CD14-positive monocyte (primary cell): ENCODE measurements at regions not wholly inside any gene's neighbourhood (a gene's known extent, or its start where the extent isn't known, plus 50 kb on each side); places are given as distances from the start of the nearest gene placed in this dataset.

Experiments
- DNase-seq, 3 donors: peaks; one replicate each; pipeline ENCODE4 v3.0.0-alpha.2; 2011 to 2022
- H2AFZ ChIP-seq: 2 replicates; pipeline ENCODE4 v1.6.0; 2012; ENCODE audit warnings: mild to moderate bottlenecking, low read depth, low read length, inconsistent platforms; ENCODE audit not compliant: insufficient read depth, poor library complexity, severe bottlenecking
- H3K27ac ChIP-seq, 2 donors: 1 replicate in 1 of 2; 2 replicates in 1 of 2; pipeline ENCODE4 v1.5.1; 2012 to 2013; ENCODE audit warnings: low read length in 2 of 2, control low read depth in 1 of 2, inconsistent platforms in 1 of 2, low read depth in 1 of 2, mild to moderate bottlenecking in 1 of 2
- H3K27me3 ChIP-seq, 2 donors: one replicate each; pipeline versions ENCODE4 v1.6.0 to v1.6.1; 2011 to 2013; ENCODE audit warnings: low read length in 2 of 2; ENCODE audit not compliant: control insufficient read depth in 2 of 2, insufficient read depth in 2 of 2
- H3K36me3 ChIP-seq, 2 donors: replicated peaks in 1 of 2; 1 replicate in 1 of 2; 2 replicates in 1 of 2; pipeline versions ENCODE4 v1.5.1 to v1.6.1; 2012 to 2013; ENCODE audit warnings: low read length in 2 of 2, control low read depth in 1 of 2, inconsistent platforms in 1 of 2, mild to moderate bottlenecking in 1 of 2; ENCODE audit not compliant: insufficient read depth in 2 of 2, control insufficient read depth in 1 of 2
- H3K4me1 ChIP-seq, 2 donors: 1 replicate in 1 of 2; 2 replicates in 1 of 2; pipeline versions ENCODE4 v1.5.1 to v1.6.1; 2012 to 2013; ENCODE audit warnings: low read length in 2 of 2, control low read depth in 1 of 2, inconsistent platforms in 1 of 2, mild to moderate bottlenecking in 1 of 2, moderate library complexity in 1 of 2; ENCODE audit not compliant: insufficient read depth in 2 of 2, control insufficient read depth in 1 of 2
- H3K4me2 ChIP-seq: replicated peaks from 2 replicates; pipeline ENCODE3; 2012; ENCODE audit warnings: low read length, moderate library complexity, mild to moderate bottlenecking; ENCODE audit not compliant: poor library complexity, severe bottlenecking; ENCODE audit errors: extremely low read depth
- H3K4me3 ChIP-seq, 3 experiments: fragments of 200-600 bp in 1 of 3; sonication (generic) in 1 of 3; replicated peaks in 1 of 3; 1 replicate in 2 of 3; 2 replicates in 1 of 3; pipeline ENCODE4 v1.5.1; 2011 to 2013; ENCODE audit warnings: low read length in 3 of 3, mild to moderate bottlenecking in 3 of 3, control low read depth in 2 of 3, low read depth in 2 of 3, inconsistent platforms in 1 of 3, moderate library complexity in 1 of 3
- H3K79me2 ChIP-seq: 2 replicates; pipeline ENCODE4 v1.6.0; 2012; ENCODE audit warnings: mild to moderate bottlenecking, control low read depth, inconsistent platforms, low read length, moderate library complexity; ENCODE audit not compliant: insufficient read depth
- H3K9ac ChIP-seq: 2 replicates; pipeline ENCODE4 v1.6.0; 2017; ENCODE audit warnings: low read length, mild to moderate bottlenecking; ENCODE audit not compliant: insufficient read depth, poor library complexity, severe bottlenecking
- H3K9me3 ChIP-seq, 2 donors: replicated peaks in 1 of 2; 1 replicate in 1 of 2; 2 replicates in 1 of 2; pipeline versions ENCODE4 v1.5.1 to v1.6.1; 2012 to 2013; ENCODE audit warnings: low read length in 2 of 2, control low read depth in 1 of 2; ENCODE audit not compliant: control insufficient read depth in 1 of 2, insufficient read depth in 1 of 2
- H4K20me1 ChIP-seq: 2 replicates; pipeline ENCODE4 v1.6.0; 2012; ENCODE audit warnings: mild to moderate bottlenecking, low read length, control low read depth, moderate library complexity; ENCODE audit not compliant: insufficient read depth
- H3K27ac Mint-ChIP-seq, 7 donors: one replicate each; pipeline ENCODE4 v1.8.0; 2020; ENCODE audit warnings: mild to moderate bottlenecking in 7 of 7, mixed read lengths in 7 of 7, moderate library complexity in 6 of 7, inconsistent platforms in 2 of 7
- H3K27me3 Mint-ChIP-seq, 3 donors: one replicate each; pipeline ENCODE4 v1.8.0; 2021 to 2022; ENCODE audit warnings: low read depth in 3 of 3, mild to moderate bottlenecking in 3 of 3, mixed read lengths in 3 of 3, moderate library complexity in 3 of 3, inconsistent platforms in 1 of 3
- H3K36me3 Mint-ChIP-seq, 2 donors: one replicate each; pipeline ENCODE4 v1.8.0; 2020; ENCODE audit warnings: mixed read lengths in 2 of 2, inconsistent platforms in 1 of 2, mild to moderate bottlenecking in 1 of 2
- H3K4me1 Mint-ChIP-seq: one replicate; pipeline ENCODE4 v1.8.0; 2020; ENCODE audit warnings: mild to moderate bottlenecking, mixed read lengths
- H3K4me3 Mint-ChIP-seq, 2 donors: one replicate each; pipeline ENCODE4 v1.8.0; 2020; ENCODE audit warnings: mild to moderate bottlenecking in 2 of 2, mixed read lengths in 2 of 2, moderate library complexity in 1 of 2
- H3K9me3 Mint-ChIP-seq, 7 donors: one replicate each; pipeline ENCODE4 v1.8.0; 2020 to 2022; ENCODE audit warnings: mixed read lengths in 7 of 7, mild to moderate bottlenecking in 6 of 7, moderate library complexity in 6 of 7, inconsistent platforms in 2 of 7
- CTCF ChIP-seq: fragments of 200-600 bp; IDR thresholded peaks from one replicate; pipeline ENCODE4 v1.8.0; 2022; ENCODE audit warnings: antibody characterized with exemption, mild to moderate bottlenecking
- WGBS: methylation state at CpG from one replicate; pipeline ENCODE4 v1.1.5; 2013; ENCODE audit warnings: missing lambda C conversion rate; ENCODE audit not compliant: insufficient coverage; 5-methylcytosine and 5-hydroxymethylcytosine counted together
- intact Hi-C, 2 donors: fragments of 100-400 bp; cut with micrococcal nuclease; formaldehyde crosslinking; loops; one replicate each; pipeline versions ENCODE4 v1.15.0 to v1.15.1; 2023

- intact Hi-C loops, result no loop called here
- Mint-ChIP-seq H3K4me1 (no peaks in the 10 kb centered on the region), H3K27me3 (no peaks in the 10 kb centered on the region), H3K36me3 (no peaks in the 10 kb centered on the region), H3K9me3 (peaks cover 0 to 4% (median 0%) of the 10 kb centered on the region in 7 donors), H3K27ac (no peak overlapping the region), H3K4me3 (no peak overlapping the region)
- 50% methylated on average over 2 of the region's 3 CpGs for WGBS
- no peaks in the 10 kb centered on the region for H3K36me3 ChIP-seq
- peaks cover 0 to 8% of the 10 kb centered on the region in 2 donors for H3K9me3 ChIP-seq
- no peak for TF ChIP-seq CTCF
- H3K27me3 ChIP-seq, result no peaks in the 10 kb centered on the region
- no peak overlapping the region for H3K27ac ChIP-seq
- no peak for DNase-seq
- no peaks in the 10 kb centered on the region for H3K4me1 ChIP-seq
- H3K4me3 ChIP-seq, result no peak overlapping the region
- H3K9ac ChIP-seq, result no peak overlapping the region
- no peaks in the 10 kb centered on the region for H4K20me1 ChIP-seq
- H2AFZ ChIP-seq, result no peak overlapping the region
- H3K4me2 ChIP-seq, result no peak overlapping the region
- no peaks in the 10 kb centered on the region for H3K79me2 ChIP-seq
Measured at GRCh38 chr2:198928026-198928425, 529.7 kb downstream of the SATB2 start.

GRCh38 chr2:198917926-198918720 lies 539.6 kb downstream of the SATB2 start:
- Mint-ChIP-seq H3K9me3 (peaks cover 0 to 4% (median 2%) of the 10 kb centered on the region in 7 donors), H3K27ac (no peak overlapping the region), H3K36me3 (no peaks in the 10 kb centered on the region), H3K4me1 (peaks cover 5% of the 10 kb centered on the region), H3K27me3 (no peaks in the 10 kb centered on the region), H3K4me3 (no peak overlapping the region)
- H3K36me3 ChIP-seq, result no peaks in the 10 kb centered on the region
- H3K4me3 ChIP-seq, result no peak overlapping the region
- H3K4me1 ChIP-seq, result no peaks in the 10 kb centered on the region
- TF ChIP-seq CTCF, result no peak
- no peak overlapping the region for H2AFZ ChIP-seq
- no peaks in the 10 kb centered on the region for H4K20me1 ChIP-seq
- no peaks in the 10 kb centered on the region for H3K9me3 ChIP-seq
- no peaks in the 10 kb centered on the region for H3K79me2 ChIP-seq
- intact Hi-C loops, result no loop called here
- no peak overlapping the region for H3K9ac ChIP-seq
- no peak overlapping the region for H3K27ac ChIP-seq
- WGBS, result no CpG with 5 or more reads among the region's 3 CpGs
- no peaks in the 10 kb centered on the region for H3K27me3 ChIP-seq
- H3K4me2 ChIP-seq, result no peak overlapping the region
- DNase-seq, result no peak
